ENCODE measurements at regions not wholly inside any gene's neighbourhood (a gene's known extent, or its start where the extent isn't known, plus 50 kb on each side); places are given as distances from the start of the nearest gene placed in this dataset.

GRCh38 chr16:22699356-22699755, 114.6 kb upstream of the HS3ST2 start:
- no peak overlapping the region for H3K9ac ChIP-seq (ENCODE audit: insufficient read depth, low read length, poor library complexity, severe bottlenecking)
- no peak for TF ChIP-seq CTCF (IDR thresholded peaks at IDR 0.05)
- intact Hi-C loops (cut with micrococcal nuclease): no loop called here
- H3K79me2 ChIP-seq (ENCODE audit: insufficient read depth, low read length): no peaks in the 10 kb centered on the region
- DNase-seq: no peak
- peaks cover 3 to 9% of the 10 kb centered on the region in 2 donors for H3K27me3 ChIP-seq (ENCODE audit: control insufficient read depth in 2 of 2, insufficient read depth in 2 of 2, low read length in 2 of 2)
- H3K36me3 ChIP-seq (replicated peaks in 1 of 2; ENCODE audit: control insufficient read depth in 1 of 2, insufficient read depth in 2 of 2, low read length in 2 of 2): no peaks in the 10 kb centered on the region
- WGBS (ENCODE audit: insufficient coverage): no CpG with 5 or more reads among the region's 5 CpGs
- H4K20me1 ChIP-seq (ENCODE audit: insufficient read depth, low read length): no peaks in the 10 kb centered on the region
- H2AFZ ChIP-seq (ENCODE audit: insufficient read depth, low read depth, low read length, poor library complexity, severe bottlenecking): no peak overlapping the region
- Mint-ChIP-seq H3K4me1 (no peaks in the 10 kb centered on the region), H3K36me3 (no peaks in the 10 kb centered on the region), H3K9me3 (peaks cover 0 to 2% (median 0%) of the 10 kb centered on the region in 7 donors), H3K27me3 (ENCODE audit: low read depth in 3 of 3) (peaks cover 2 to 22% (median 4%) of the 10 kb centered on the region in 3 donors), H3K4me3 (no peak overlapping the region), H3K27ac (no peak overlapping the region)
- no peaks in the 10 kb centered on the region for H3K9me3 ChIP-seq (replicated peaks in 1 of 2; ENCODE audit: control insufficient read depth in 1 of 2, insufficient read depth in 1 of 2, low read length in 2 of 2)
- H3K4me3 ChIP-seq (replicated peaks in 1 of 3; ENCODE audit: low read depth in 2 of 3, low read length in 3 of 3): no peak overlapping the region
- no peak overlapping the region for H3K4me2 ChIP-seq (replicated peaks; ENCODE audit: extremely low read depth, low read length, poor library complexity, severe bottlenecking)
- H3K27ac ChIP-seq (ENCODE audit: low read depth in 1 of 2, low read length in 2 of 2): no peak overlapping the region
- no peaks in the 10 kb centered on the region for H3K4me1 ChIP-seq (ENCODE audit: control insufficient read depth in 1 of 2, insufficient read depth in 2 of 2, low read length in 2 of 2)

GRCh38 chr16:22705799-22706198, 108.2 kb upstream of the HS3ST2 start:
- peaks cover 0 to 4% (median 0%) of the 10 kb centered on the region in 7 donors for H3K9me3 Mint-ChIP-seq
- no peak overlapping the region for H3K27ac ChIP-seq (ENCODE audit: low read depth in 1 of 2, low read length in 2 of 2)
- no peaks in the 10 kb centered on the region for H3K9me3 ChIP-seq (replicated peaks in 1 of 2; ENCODE audit: control insufficient read depth in 1 of 2, insufficient read depth in 1 of 2, low read length in 2 of 2)
- H3K4me1 ChIP-seq (ENCODE audit: control insufficient read depth in 1 of 2, insufficient read depth in 2 of 2, low read length in 2 of 2): no peaks in the 10 kb centered on the region
- TF ChIP-seq CTCF (IDR thresholded peaks at IDR 0.05): no peak
- no peaks in the 10 kb centered on the region for H4K20me1 ChIP-seq (ENCODE audit: insufficient read depth, low read length)
- intact Hi-C loops (cut with micrococcal nuclease): no loop called here
- 64% methylated on average over 2 of the region's 3 CpGs for WGBS (ENCODE audit: insufficient coverage)
- H3K4me1 Mint-ChIP-seq: no peaks in the 10 kb centered on the region
- H3K4me3 ChIP-seq (replicated peaks in 1 of 3; ENCODE audit: low read depth in 2 of 3, low read length in 3 of 3): no peak overlapping the region
- H3K79me2 ChIP-seq (ENCODE audit: insufficient read depth, low read length): no peaks in the 10 kb centered on the region
- H3K9ac ChIP-seq (ENCODE audit: insufficient read depth, low read length, poor library complexity, severe bottlenecking): no peak overlapping the region
- H3K36me3 ChIP-seq (replicated peaks in 1 of 2; ENCODE audit: control insufficient read depth in 1 of 2, insufficient read depth in 2 of 2, low read length in 2 of 2): no peaks in the 10 kb centered on the region
- H2AFZ ChIP-seq (ENCODE audit: insufficient read depth, low read depth, low read length, poor library complexity, severe bottlenecking): no peak overlapping the region
- peaks cover 2 to 21% (median 6%) of the 10 kb centered on the region in 3 donors for H3K27me3 Mint-ChIP-seq (ENCODE audit: low read depth in 3 of 3)
- H3K27ac Mint-ChIP-seq: no peak overlapping the region
- DNase-seq: no peak
- no peaks in the 10 kb centered on the region for H3K36me3 Mint-ChIP-seq
- no peak overlapping the region for H3K4me2 ChIP-seq (replicated peaks; ENCODE audit: extremely low read depth, low read length, poor library complexity, severe bottlenecking)
- no peaks in the 10 kb centered on the region for H3K27me3 ChIP-seq (ENCODE audit: control insufficient read depth in 2 of 2, insufficient read depth in 2 of 2, low read length in 2 of 2)
- H3K4me3 Mint-ChIP-seq: no peak overlapping the region

Data from CD14-positive monocyte (primary cell).